H9 (cell line): ENCODE measurements at regions not wholly inside any gene's neighbourhood (a gene's known extent, or its start where the extent isn't known, plus 50 kb on each side); places are given as distances from the start of the nearest gene placed in this dataset.

Source experiments
- DNase-seq: peaks from one replicate; pipeline ENCODE4 v3.0.0-alpha.2; 2017
- H2AFZ ChIP-seq: one replicate; pipeline ENCODE4 v1.6.1; 2013; ENCODE audit warnings: mild to moderate bottlenecking, low read length, control low read depth, moderate library complexity
- H2AK5ac ChIP-seq: 2 replicates; pipeline ENCODE4 v1.6.1; 2013; ENCODE audit warnings: low read length, control low read depth, mixed read lengths; ENCODE audit not compliant: insufficient read length
- H2BK120ac ChIP-seq: one replicate; pipeline ENCODE4 v1.6.1; 2013; ENCODE audit warnings: low read depth, mild to moderate bottlenecking, low read length, control low read depth, inconsistent platforms; ENCODE audit not compliant: poor library complexity, severe bottlenecking
- H2BK12ac ChIP-seq: 2 replicates; pipeline ENCODE4 v1.6.1; 2013; ENCODE audit warnings: low read length, control low read depth, mixed read lengths, low read depth; ENCODE audit not compliant: insufficient read length
- H2BK15ac ChIP-seq: 2 replicates; pipeline ENCODE4 v1.6.1; 2013; ENCODE audit warnings: low read depth, low read length, control low read depth
- H2BK20ac ChIP-seq: one replicate; pipeline ENCODE4 v1.6.1; 2013; ENCODE audit warnings: low read depth, mild to moderate bottlenecking, low read length, control low read depth, inconsistent platforms; ENCODE audit not compliant: poor library complexity, severe bottlenecking
- H2BK5ac ChIP-seq: 2 replicates; pipeline ENCODE4 v1.6.1; 2013; ENCODE audit warnings: low read length, control low read depth, mixed read lengths; ENCODE audit not compliant: insufficient read length
- H3K14ac ChIP-seq: 2 replicates; pipeline ENCODE4 v1.6.1; 2013; ENCODE audit warnings: low read length, control low read depth; ENCODE audit not compliant: insufficient read depth
- H3K18ac ChIP-seq: 2 replicates; pipeline ENCODE4 v1.6.1; 2013; ENCODE audit warnings: low read depth, mild to moderate bottlenecking, mixed read lengths, low read length, control low read depth; ENCODE audit not compliant: insufficient read length
- H3K23ac ChIP-seq: 2 replicates; pipeline ENCODE4 v1.6.1; 2013; ENCODE audit warnings: low read length, control low read depth, mixed read lengths, low read depth; ENCODE audit not compliant: insufficient read length
- H3K23me2 ChIP-seq: 2 replicates; pipeline ENCODE4 v1.6.1; 2013; ENCODE audit warnings: low read depth, mild to moderate bottlenecking, mixed read lengths, low read length, control low read depth; ENCODE audit not compliant: insufficient read length, poor library complexity, severe bottlenecking
- H3K27ac ChIP-seq: 2 replicates; pipeline ENCODE4 v1.5.1; 2013; ENCODE audit warnings: low read length, control low read depth, mixed read lengths, low read depth; ENCODE audit not compliant: insufficient read length
- H3K27me3 ChIP-seq: 2 replicates; pipeline ENCODE4 v1.6.1; 2013; ENCODE audit warnings: low read length, control low read depth, inconsistent platforms; ENCODE audit not compliant: insufficient read depth
- H3K4ac ChIP-seq: 2 replicates; pipeline ENCODE4 v1.6.1; 2013; ENCODE audit warnings: low read depth, mild to moderate bottlenecking, control low read depth, inconsistent platforms, low read length, moderate library complexity
- H3K4me1 ChIP-seq: 2 replicates; pipeline ENCODE4 v1.6.1; 2013; ENCODE audit warnings: low read length, control low read depth, inconsistent platforms; ENCODE audit not compliant: insufficient read depth
- H3K4me2 ChIP-seq: 2 replicates; pipeline ENCODE4 v1.6.1; 2013; ENCODE audit warnings: low read length, control low read depth, mixed read lengths; ENCODE audit not compliant: insufficient read length, insufficient read depth
- H3K56ac ChIP-seq: 2 replicates; pipeline ENCODE4 v1.6.1; 2013; ENCODE audit warnings: low read depth, mild to moderate bottlenecking, mixed read lengths, low read length, control low read depth; ENCODE audit not compliant: insufficient read length
- H3K79me1 ChIP-seq: 2 replicates; pipeline ENCODE4 v1.6.1; 2013; ENCODE audit warnings: low read depth, mild to moderate bottlenecking, moderate library complexity, low read length, control low read depth, inconsistent platforms; ENCODE audit not compliant: insufficient read depth, poor library complexity, severe bottlenecking
- H3K79me2 ChIP-seq: 2 replicates; pipeline ENCODE4 v1.6.1; 2013; ENCODE audit warnings: low read length, control low read depth, inconsistent platforms; ENCODE audit not compliant: insufficient read depth
- H3K9ac ChIP-seq: 2 replicates; pipeline ENCODE4 v1.6.1; 2013; ENCODE audit warnings: low read length, control low read depth, mixed read lengths; ENCODE audit not compliant: insufficient read length; ENCODE audit errors: extremely low read depth
- H3K9me3 ChIP-seq: one replicate; pipeline ENCODE4 v1.6.1; 2013; ENCODE audit warnings: low read depth, low read length, inconsistent platforms; ENCODE audit not compliant: control insufficient read depth
- H3T11ph ChIP-seq: one replicate; pipeline ENCODE4 v1.6.1; 2013; ENCODE audit warnings: mild to moderate bottlenecking, low read length, control low read depth, inconsistent platforms
- H4K20me1 ChIP-seq: one replicate; pipeline ENCODE4 v1.6.1; 2013; ENCODE audit not compliant: control insufficient read depth, insufficient read length, insufficient read depth
- H4K5ac ChIP-seq: 2 replicates; pipeline ENCODE4 v1.6.1; 2013; ENCODE audit warnings: low read depth, mild to moderate bottlenecking, mixed read lengths, low read length, control low read depth; ENCODE audit not compliant: insufficient read length
- H4K8ac ChIP-seq: replicated peaks from 2 replicates; pipeline ENCODE4 v1.6.1; 2013; ENCODE audit warnings: low read length, control low read depth, mixed read lengths, low read depth; ENCODE audit not compliant: insufficient read length
- H4K91ac ChIP-seq: 2 replicates; pipeline ENCODE4 v1.6.1; 2013; ENCODE audit warnings: low read depth, mild to moderate bottlenecking, moderate library complexity, mixed read lengths, low read length, control low read depth; ENCODE audit not compliant: insufficient read length
- H3K27ac Mint-ChIP-seq, 3 experiments: 2 replicates in 2 of 3; 3 replicates in 1 of 3; pipeline ENCODE4 v1.8.0; 2020 to 2021; ENCODE audit warnings: mixed read lengths in 3 of 3, mild to moderate bottlenecking in 1 of 3, moderate library complexity in 1 of 3
- H3K27me3 Mint-ChIP-seq: 2 replicates; pipeline ENCODE4 v1.8.0; 2021; ENCODE audit warnings: low read depth, mild to moderate bottlenecking, moderate library complexity, mixed read lengths
- H3K36me3 Mint-ChIP-seq, 3 experiments: 2 replicates in 2 of 3; 3 replicates in 1 of 3; pipeline ENCODE4 v1.8.0; 2020 to 2021; ENCODE audit warnings: low read depth in 3 of 3, mixed read lengths in 3 of 3; ENCODE audit not compliant: insufficient read depth in 1 of 3
- H3K4me1 Mint-ChIP-seq, 2 experiments: 2 replicates each; pipeline ENCODE4 v1.8.0; 2020; ENCODE audit warnings: mixed read lengths in 2 of 2
- H3K4me3 Mint-ChIP-seq, 2 experiments: 2 replicates in 1 of 2; 3 replicates in 1 of 2; pipeline ENCODE4 v1.8.0; 2020 to 2021; ENCODE audit warnings: mild to moderate bottlenecking in 2 of 2, mixed read lengths in 2 of 2, moderate library complexity in 1 of 2
- H3K9me3 Mint-ChIP-seq, 2 experiments: 2 replicates in 1 of 2; 3 replicates in 1 of 2; pipeline ENCODE4 v1.8.0; 2020; ENCODE audit warnings: mild to moderate bottlenecking in 2 of 2, mixed read lengths in 2 of 2, moderate library complexity in 1 of 2
- CTCF ChIP-seq: fragments of 200-600 bp; sonication (generic); conservative IDR thresholded peaks from 3 replicates; pipeline ENCODE4 v1.8.0; 2021; ENCODE audit warnings: antibody characterized with exemption, mild to moderate bottlenecking
- WGBS: extraction: QIAGEN DNeasy Blood & Tissue Kit; methylation state at CpG from one replicate; pipeline ENCODE4 v1.1.7; 2013; ENCODE audit warnings: missing lambda C conversion rate, low lambda C conversion rate, mixed read lengths; ENCODE audit not compliant: insufficient read length; ENCODE audit errors: extremely low coverage; 5-methylcytosine and 5-hydroxymethylcytosine counted together

GRCh38 chr16:48704710-48705109 is 94.7 kb upstream of the N4BP1 start:
- no peak overlapping the region for H3T11ph ChIP-seq
- H2BK5ac ChIP-seq, result no peak overlapping the region
- no peak overlapping the region for H3K4me3 Mint-ChIP-seq
- no peak overlapping the region for H3K4ac ChIP-seq
- no peak overlapping the region for H3K56ac ChIP-seq
- no peaks in the 10 kb centered on the region for H3K4me1 ChIP-seq
- H3K79me2 ChIP-seq, result no peaks in the 10 kb centered on the region
- H3K9me3 Mint-ChIP-seq, result 0 out of 5 replicates have a peak, but pooled peaks cover 0 to 4% of the 10 kb centered on the region in 2 experiments
- H4K8ac ChIP-seq, result no peak overlapping the region
- H3K4me2 ChIP-seq, result no peak overlapping the region
- H4K20me1 ChIP-seq, result no peaks in the 10 kb centered on the region
- H4K91ac ChIP-seq, result no peak overlapping the region
- no peaks in the 10 kb centered on the region for H3K23me2 ChIP-seq
- no CpG with 5 or more reads among the region's 1 CpG for WGBS
- no peak for DNase-seq
- H2BK12ac ChIP-seq, result no peak overlapping the region
- no peak overlapping the region for H2BK120ac ChIP-seq
- H2BK20ac ChIP-seq, result no peak overlapping the region
- peaks cover 29% of the 10 kb centered on the region for H3K27me3 Mint-ChIP-seq
- H2AK5ac ChIP-seq, result no peak overlapping the region
- H3K23ac ChIP-seq, result no peak overlapping the region
- H3K79me1 ChIP-seq, result no peaks in the 10 kb centered on the region
- no peak overlapping the region for H4K5ac ChIP-seq
- no peak overlapping the region for H3K14ac ChIP-seq
- H3K27ac ChIP-seq, result no peak overlapping the region
- H3K27me3 ChIP-seq, result no peaks in the 10 kb centered on the region
- H3K36me3 Mint-ChIP-seq, result no peaks in the 10 kb centered on the region
- H2BK15ac ChIP-seq, result no peak overlapping the region
- no peak for TF ChIP-seq CTCF
- no peaks in the 10 kb centered on the region for H3K9me3 ChIP-seq
- no peak overlapping the region for H2AFZ ChIP-seq
- no peak overlapping the region for H3K18ac ChIP-seq
- H3K4me1 Mint-ChIP-seq, result no peaks in the 10 kb centered on the region
- no peak overlapping the region for H3K9ac ChIP-seq
- H3K27ac Mint-ChIP-seq, result no peak overlapping the region
